Suppressor macrophage treated with lipopolysaccharide for 1 hour (primary cell): ENCODE measurements at regions not wholly inside any gene's neighbourhood (a gene's known extent, or its start where the extent isn't known, plus 50 kb on each side); places are given as distances from the start of the nearest gene placed in this dataset.
"Not testable (repeated sequence)": the region's sequence is repeated elsewhere in the genome, so short reads cannot be mapped to it uniquely, and the experiment has no call there.

Experiments used
- DNase-seq, 3 donors: peaks; one replicate each; pipeline ENCODE4 v3.0.0-alpha.2; 2020 to 2022

DNA sequence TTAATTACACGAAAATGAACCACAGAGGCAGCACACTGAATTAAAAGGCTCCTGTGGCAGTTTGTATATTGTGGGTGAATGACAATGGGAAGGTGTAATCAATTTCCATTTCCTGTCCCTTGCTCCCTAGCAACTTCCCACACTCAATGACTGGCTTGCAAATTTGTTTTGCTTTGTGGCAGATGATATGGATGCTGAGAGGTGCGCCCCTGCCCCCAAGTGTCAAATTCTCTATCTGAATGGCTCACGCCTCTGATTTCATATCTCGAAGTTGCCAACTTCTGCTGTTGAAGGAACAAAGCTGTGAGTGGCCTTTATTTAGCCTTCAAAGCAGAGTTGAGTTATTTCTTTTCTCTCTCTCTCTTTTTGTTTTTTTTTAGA, 86.0 kb downstream of the FOXD2 start:
- DNase-seq: no peak

DNA sequence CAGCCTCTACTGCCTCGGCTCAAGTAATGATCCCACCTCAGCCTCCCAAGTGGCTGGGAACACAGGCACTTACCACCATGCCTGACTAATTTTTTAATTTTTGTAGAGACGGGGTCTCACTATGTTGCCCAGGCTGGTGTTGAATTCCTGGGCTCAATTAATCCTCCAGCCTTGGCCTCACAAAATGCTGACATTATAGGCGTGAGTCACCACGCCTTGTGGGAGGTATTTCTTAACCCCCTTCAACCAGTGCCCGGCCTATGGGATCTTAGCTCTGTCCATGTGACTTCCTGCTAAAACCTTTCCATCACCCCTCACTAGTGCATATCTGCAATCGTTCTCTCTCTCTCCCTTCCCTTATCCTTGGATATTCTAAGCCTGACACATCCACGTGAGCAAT, 86.4 kb downstream of the FOXD2 start:
- peak; percentile 47 to 62 (median 50) for DNase-seq

DNA sequence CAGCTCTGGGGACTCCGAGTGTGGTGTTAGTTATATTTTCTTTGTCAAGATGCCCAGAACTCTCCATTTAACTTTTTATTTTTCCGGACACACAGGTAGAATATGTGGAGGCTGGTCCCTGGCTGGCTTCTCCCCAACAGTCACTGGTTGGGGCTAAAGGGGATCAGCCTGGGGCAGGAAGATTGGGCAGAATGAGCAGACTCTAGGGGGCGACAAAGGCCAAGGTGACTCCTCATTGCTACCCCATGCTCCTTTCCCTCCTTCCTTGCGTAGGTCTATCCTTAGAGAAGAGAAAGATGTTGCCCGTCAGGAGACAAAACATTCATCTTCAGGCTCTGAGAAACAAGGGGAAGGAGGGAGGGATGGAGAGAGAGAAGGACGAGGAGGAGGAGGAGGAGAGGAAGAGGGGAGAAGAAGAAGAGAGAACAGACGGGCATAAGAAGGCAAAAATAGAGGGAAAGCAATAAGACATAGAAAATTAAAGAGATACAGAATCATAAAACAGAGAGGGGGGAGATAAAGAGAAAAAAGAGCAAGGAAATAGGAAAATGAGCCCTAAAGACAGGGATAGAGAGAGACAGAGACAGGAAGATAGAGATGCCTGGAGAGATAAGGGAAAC, 89.9 kb downstream of the FOXD2 start:
- DNase-seq: peak in 1 of 3 donors; percentile 51

DNA sequence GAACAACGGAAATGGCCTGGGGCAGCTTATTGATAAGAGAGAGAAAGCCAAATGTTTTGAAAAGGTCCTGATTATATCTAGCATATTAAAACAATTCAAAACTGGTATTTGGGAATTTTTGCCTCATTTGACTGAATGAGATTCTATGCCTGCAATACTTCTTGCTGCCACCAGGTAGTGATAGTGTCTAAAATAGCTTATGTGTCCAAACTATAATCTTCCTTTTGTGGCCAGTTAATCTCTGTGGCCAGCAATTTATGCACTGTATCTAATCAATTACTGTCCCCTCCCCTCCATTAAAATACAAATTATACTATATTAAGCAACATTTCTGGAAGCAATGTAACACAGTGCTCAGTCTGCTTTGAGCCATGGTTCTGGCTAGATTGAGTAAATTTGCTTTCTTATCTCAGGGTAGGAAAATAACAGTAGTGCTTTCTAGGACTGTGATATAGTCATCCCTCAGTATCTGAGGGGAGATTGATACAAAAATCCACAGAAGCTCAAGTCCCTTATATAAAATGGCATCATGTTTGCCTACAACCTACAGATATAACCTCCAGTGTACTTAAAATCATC, 91.8 kb downstream of the FOXD2 start:
- peak in 1 of 3 donors; percentile 26 for DNase-seq

- peak in 2 of 3 donors; percentile 27 to 28 for DNase-seq
Observed at GRCh38 chr1:47532921-47533792, 95.3 kb downstream of the FOXD2 start.

DNA sequence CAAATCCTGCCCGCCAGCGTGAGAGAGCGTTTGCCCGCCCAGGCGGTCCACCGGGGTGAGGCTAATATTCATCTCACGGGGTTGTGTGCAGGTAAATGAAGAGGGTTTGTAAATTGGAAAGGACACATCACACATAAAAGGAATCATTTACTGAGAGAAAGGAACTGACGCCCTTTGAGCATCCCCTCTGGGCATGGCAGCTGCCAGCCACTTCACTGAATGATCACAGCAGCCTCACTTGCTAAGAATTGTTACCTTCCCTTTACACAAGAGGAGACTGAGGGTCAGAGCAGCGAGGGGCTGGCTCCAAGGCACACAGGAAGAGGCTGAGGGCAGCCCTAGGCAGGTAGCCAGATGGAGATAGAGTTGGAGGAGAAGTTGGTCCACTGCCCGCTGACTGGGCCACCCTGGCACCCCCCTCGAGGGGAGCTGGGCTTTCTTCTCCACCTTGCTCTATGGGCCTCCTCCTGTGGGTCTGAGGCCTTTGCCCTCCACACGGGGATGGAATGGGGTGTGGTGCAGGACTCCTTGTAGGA, 96.0 kb downstream of the FOXD2 start:
- DNase-seq: no peak

DNA sequence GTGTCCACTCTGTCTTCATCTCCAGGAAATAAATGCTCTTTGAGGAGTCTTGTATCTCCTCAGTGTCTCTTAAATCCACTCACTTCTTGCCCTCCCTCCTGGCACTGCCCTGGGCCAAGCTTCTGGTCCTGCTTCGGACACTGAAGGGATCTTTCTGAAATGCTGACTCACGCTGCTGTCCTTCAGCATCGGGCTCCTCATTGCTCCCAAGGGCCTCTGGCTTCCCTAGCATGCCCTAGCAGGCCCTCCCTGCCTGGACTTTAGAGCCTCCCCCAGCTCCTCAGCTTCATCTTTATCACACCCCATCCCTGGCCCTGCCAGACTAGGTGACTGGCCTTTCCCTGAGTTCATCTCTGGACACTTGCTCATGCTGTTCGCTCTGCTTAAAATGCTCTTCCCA, 96.6 kb downstream of the FOXD2 start:
- no peak for DNase-seq

DNA sequence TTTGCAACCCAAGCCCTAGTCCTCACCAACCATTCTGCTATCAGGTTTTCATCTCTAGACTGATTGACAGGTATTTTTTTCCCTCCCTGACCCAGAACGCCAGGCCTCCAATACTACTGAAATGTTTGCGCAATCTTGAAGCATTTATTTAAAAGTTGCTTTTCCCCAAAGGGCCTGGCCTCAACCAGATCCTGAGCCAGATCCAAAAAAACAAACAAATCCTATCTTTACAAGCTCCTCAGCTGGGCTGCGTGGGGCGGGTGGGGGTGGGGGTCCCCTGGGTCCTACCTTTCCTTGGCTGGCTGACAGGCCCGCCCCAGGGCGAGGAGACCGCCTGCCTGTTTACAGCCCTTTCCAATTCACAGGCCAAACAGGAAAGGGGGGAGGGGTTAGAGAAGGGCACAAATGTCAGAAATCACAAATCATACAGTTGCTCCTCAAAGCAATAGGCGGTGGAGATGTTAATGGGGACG, 98.8 kb downstream of the FOXD2 start:
- DNase-seq: no peak

- no peak for DNase-seq
Observed at GRCh38 chr1:47537268-47537667, 99.4 kb downstream of the FOXD2 start.

DNA sequence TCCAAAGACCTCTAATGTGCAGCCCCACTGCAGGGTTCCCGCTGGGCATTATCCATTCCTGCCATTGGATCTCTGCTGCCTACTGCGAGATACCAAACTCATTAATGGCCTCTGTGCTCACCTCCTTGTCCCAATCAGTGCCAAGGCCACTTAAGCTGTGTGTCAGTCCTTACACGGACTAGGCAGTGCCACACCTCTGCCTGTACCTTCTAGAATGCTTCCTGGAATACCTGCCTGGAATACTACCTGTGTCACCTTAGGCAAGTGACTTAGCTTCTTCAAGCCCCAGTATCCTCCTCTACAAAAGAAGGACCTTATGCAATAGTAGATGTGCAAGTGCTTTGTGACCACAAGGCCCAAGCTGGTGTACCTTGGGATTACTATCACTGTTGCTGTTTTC, 100.1 kb downstream of the FOXD2 start:
- no peak for DNase-seq

GRCh38 chr1:47538530-47538929, 100.7 kb downstream of the FOXD2 start:
- not testable (repeated sequence) for DNase-seq

- not testable (repeated sequence) for DNase-seq
Observed at GRCh38 chr1:47541705-47542104, 103.9 kb downstream of the FOXD2 start.

GRCh38 chr1:47543089-47543488, 105.2 kb downstream of the FOXD2 start:
- DNase-seq: not testable (repeated sequence)

GRCh38 chr1:47545912-47546483, 108.2 kb downstream of the FOXD2 start:
- DNase-seq: no peak

DNA sequence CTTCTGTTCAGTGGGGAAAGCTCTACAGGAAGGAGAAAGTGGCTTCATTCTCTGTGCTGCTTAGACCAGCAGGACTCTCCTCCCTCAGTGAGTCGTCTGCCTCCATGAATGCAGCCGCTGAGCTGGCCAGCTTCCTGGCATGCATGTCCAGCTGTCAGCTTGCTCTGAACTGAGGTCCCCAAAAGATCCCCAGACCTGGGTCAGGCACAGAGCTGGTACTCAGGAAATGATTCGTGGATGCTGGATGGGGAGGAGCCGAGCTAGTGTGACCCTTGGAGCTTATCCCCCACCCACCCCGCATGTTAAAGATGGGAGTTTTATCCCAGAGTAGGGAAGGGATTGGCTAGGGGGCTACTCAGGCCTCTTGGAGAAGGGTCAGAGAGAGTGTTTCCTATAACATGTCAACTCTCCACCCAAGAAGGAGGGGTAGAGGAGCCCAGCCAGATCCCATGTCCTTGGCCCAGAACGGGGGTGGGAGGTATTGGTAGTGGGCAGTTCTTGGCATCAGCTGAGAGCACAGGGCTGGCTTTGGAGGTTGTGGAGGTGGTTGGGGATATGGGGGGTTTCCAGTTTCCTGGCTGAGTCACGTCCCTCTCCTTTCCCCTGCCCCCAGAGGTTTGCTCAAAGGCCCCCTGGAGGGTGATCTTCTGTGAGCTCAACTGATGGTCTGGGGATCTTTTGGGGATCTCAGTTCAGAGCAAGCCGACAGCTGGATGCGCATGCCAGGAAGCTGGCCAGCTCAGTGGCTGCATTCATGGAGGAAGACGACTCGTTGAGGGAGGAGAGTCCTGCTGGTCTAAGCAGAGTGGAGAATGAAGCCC, 110.1 kb downstream of the FOXD2 start:
- DNase-seq: peak in 2 of 3 donors; percentile 65 to 66

GRCh38 chr1:47548637-47549036, 110.8 kb downstream of the FOXD2 start:
- no peak for DNase-seq

- DNase-seq: no peak
Observed at GRCh38 chr1:47549532-47549931, 111.7 kb downstream of the FOXD2 start.

- no peak for DNase-seq
Observed at GRCh38 chr1:47550929-47551328, 113.1 kb downstream of the FOXD2 start.

GRCh38 chr1:47551971-47552528, 114.2 kb downstream of the FOXD2 start:
- no peak for DNase-seq

DNA sequence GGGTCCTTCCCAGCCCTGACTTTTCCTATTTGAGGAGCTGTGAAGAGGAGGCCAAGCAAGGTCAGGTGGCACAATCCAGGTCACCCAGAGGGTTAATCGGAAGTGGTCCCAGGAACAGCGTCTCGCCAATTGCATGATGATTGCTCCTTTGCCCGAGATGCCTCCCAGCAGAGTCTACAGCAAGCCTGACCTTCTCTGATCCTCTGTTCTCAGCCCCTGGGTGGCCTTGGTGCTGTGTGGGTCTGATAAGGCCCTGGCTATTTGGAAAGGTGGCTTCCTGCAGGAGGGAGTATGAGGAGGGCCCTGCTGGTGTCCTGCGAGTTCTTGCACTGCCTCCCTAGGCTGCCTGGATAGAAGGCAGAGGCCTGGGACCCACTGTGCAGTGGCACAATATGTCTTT, 116.2 kb downstream of the FOXD2 start:
- DNase-seq: no peak

- DNase-seq: no peak
Observed at GRCh38 chr1:47554901-47555300, 117.1 kb downstream of the FOXD2 start.

- DNase-seq: no peak
Observed at GRCh38 chr1:47555306-47555705, 117.5 kb downstream of the FOXD2 start.
